ENCODE measurements at regions not wholly inside any gene's neighbourhood (a gene's known extent, or its start where the extent isn't known, plus 50 kb on each side); places are given as distances from the start of the nearest gene placed in this dataset.

- Histone ChIP-seq H3K4me2 (ENCODE audit: low read depth, low read length, poor library complexity, severe bottlenecking) (no peak overlapping the region), H3K9ac (ENCODE audit: low read depth, low read length, poor library complexity, severe bottlenecking) (no peak overlapping the region), H3K4me3 (ENCODE audit: low read length, poor library complexity, severe bottlenecking) (no peak overlapping the region), H3F3A (ENCODE audit: low read depth) (no peaks in the 10 kb centered on the region), H3K79me2 (ENCODE audit: insufficient read depth, low read length) (no peaks in the 10 kb centered on the region), H4K20me1 (ENCODE audit: insufficient read depth, low read length, poor library complexity, severe bottlenecking) (no peaks in the 10 kb centered on the region), H3K9me2 (replicated peaks; ENCODE audit: low read depth, low read length) (no peaks in the 10 kb centered on the region), H3K4me1 (ENCODE audit: insufficient read depth, low read length, poor library complexity, severe bottlenecking) (no peaks in the 10 kb centered on the region), H2AFZ (ENCODE audit: low read length) (no peak overlapping the region), H3K9me3 (ENCODE audit: insufficient read depth, low read depth, low read length) (no peaks in the 10 kb centered on the region), H3K36me3 (ENCODE audit: insufficient read depth, low read length) (no peaks in the 10 kb centered on the region), H3K27me3 (ENCODE audit: insufficient read depth, low read length, poor library complexity, severe bottlenecking) (no peaks in the 10 kb centered on the region)
- TF ChIP-seq CTCF (conservative IDR thresholded peaks at IDR 0.05; ENCODE audit: low read length) = no peak
- no peak for TF ChIP-seq EZH2phosphoT487 (IDR thresholded peaks at IDR 0.05; ENCODE audit: borderline replicate concordance)
These were observed 87.2 kb upstream of the TNFSF11 start for GRCh38 chr13:42486711-42487198.

GRCh38 chr13:42487221-42487620, 86.7 kb upstream of the TNFSF11 start:
- H3K36me3 ChIP-seq (ENCODE audit: insufficient read depth, low read length) = no peaks in the 10 kb centered on the region
- H3K9me3 ChIP-seq (ENCODE audit: insufficient read depth, low read depth, low read length) = no peaks in the 10 kb centered on the region
- no peak overlapping the region for H2AFZ ChIP-seq (ENCODE audit: low read length)
- no peak overlapping the region for H3K9ac ChIP-seq (ENCODE audit: low read depth, low read length, poor library complexity, severe bottlenecking)
- H3F3A ChIP-seq (ENCODE audit: low read depth) = no peaks in the 10 kb centered on the region
- H4K20me1 ChIP-seq (ENCODE audit: insufficient read depth, low read length, poor library complexity, severe bottlenecking) = no peaks in the 10 kb centered on the region
- no peak overlapping the region for H3K4me2 ChIP-seq (ENCODE audit: low read depth, low read length, poor library complexity, severe bottlenecking)
- no peaks in the 10 kb centered on the region for H3K27me3 ChIP-seq (ENCODE audit: insufficient read depth, low read length, poor library complexity, severe bottlenecking)
- no peak overlapping the region for H3K4me3 ChIP-seq (ENCODE audit: low read length, poor library complexity, severe bottlenecking)
- TF ChIP-seq EZH2phosphoT487 (IDR thresholded peaks at IDR 0.05; ENCODE audit: borderline replicate concordance) = no peak
- TF ChIP-seq CTCF (conservative IDR thresholded peaks at IDR 0.05; ENCODE audit: low read length) = no peak
- H3K79me2 ChIP-seq (ENCODE audit: insufficient read depth, low read length) = no peaks in the 10 kb centered on the region
- H3K4me1 ChIP-seq (ENCODE audit: insufficient read depth, low read length, poor library complexity, severe bottlenecking) = no peaks in the 10 kb centered on the region
- H3K9me2 ChIP-seq (replicated peaks; ENCODE audit: low read depth, low read length) = no peaks in the 10 kb centered on the region

GRCh38 chr13:42490676-42491075, 83.3 kb upstream of the TNFSF11 start:
- Histone ChIP-seq H3K9ac (ENCODE audit: low read depth, low read length, poor library complexity, severe bottlenecking) (no peak overlapping the region), H2AFZ (ENCODE audit: low read length) (no peak overlapping the region), H3K9me3 (ENCODE audit: insufficient read depth, low read depth, low read length) (no peaks in the 10 kb centered on the region), H3K4me2 (ENCODE audit: low read depth, low read length, poor library complexity, severe bottlenecking) (no peak overlapping the region), H3K4me1 (ENCODE audit: insufficient read depth, low read length, poor library complexity, severe bottlenecking) (peaks cover 24% of the 10 kb centered on the region), H3K9me2 (replicated peaks; ENCODE audit: low read depth, low read length) (no peaks in the 10 kb centered on the region), H3K79me2 (ENCODE audit: insufficient read depth, low read length) (no peaks in the 10 kb centered on the region), H3K4me3 (ENCODE audit: low read length, poor library complexity, severe bottlenecking) (no peak overlapping the region), H3F3A (ENCODE audit: low read depth) (no peaks in the 10 kb centered on the region), H4K20me1 (ENCODE audit: insufficient read depth, low read length, poor library complexity, severe bottlenecking) (no peaks in the 10 kb centered on the region), H3K27me3 (ENCODE audit: insufficient read depth, low read length, poor library complexity, severe bottlenecking) (no peaks in the 10 kb centered on the region), H3K36me3 (ENCODE audit: insufficient read depth, low read length) (no peaks in the 10 kb centered on the region)
- TF ChIP-seq EZH2phosphoT487 (IDR thresholded peaks at IDR 0.05; ENCODE audit: borderline replicate concordance) = no peak
- TF ChIP-seq CTCF (conservative IDR thresholded peaks at IDR 0.05; ENCODE audit: low read length) = no peak

All from Loucy (cell line).